ENCODE measurements at regions not wholly inside any gene's neighbourhood (a gene's known extent, or its start where the extent isn't known, plus 50 kb on each side); places are given as distances from the start of the nearest gene placed in this dataset.
A peak's percentile ranks its signal among the peaks of the same experiment; 100 is the strongest.

- DNase-seq, result no peak
Measured at GRCh38 chrX:4451591-4451990, 738.1 kb upstream of the PRKX start.

- DNase-seq, result no peak
Measured at GRCh38 chrX:4450177-4450576, 736.7 kb upstream of the PRKX start.

GRCh38 chrX:4435905-4436304 lies 722.5 kb upstream of the PRKX start:
- DNase-seq, result no peak

GRCh38 chrX:4397471-4397870 lies 684.0 kb upstream of the PRKX start:
- DNase-seq, result no peak

- no peak for DNase-seq
Measured at GRCh38 chrX:4382273-4382672, 668.8 kb upstream of the PRKX start.

- DNase-seq, result no peak
Measured at GRCh38 chrX:4380710-4381109, 667.3 kb upstream of the PRKX start.

GRCh38 chrX:4379071-4379470 lies 665.6 kb upstream of the PRKX start:
- DNase-seq, result no peak

- peak; percentile 2 for DNase-seq
Measured at GRCh38 chrX:4373791-4374190, 660.3 kb upstream of the PRKX start.

- no peak for DNase-seq
Measured at GRCh38 chrX:4358577-4358976, 645.1 kb upstream of the PRKX start.

GRCh38 chrX:4322916-4323315 lies 609.5 kb upstream of the PRKX start:
- no peak for DNase-seq

GRCh38 chrX:4320436-4320947 lies 607.0 kb upstream of the PRKX start:
- no peak for DNase-seq

GRCh38 chrX:4315891-4316290 lies 602.4 kb upstream of the PRKX start:
- no peak for DNase-seq

- DNase-seq, result no peak
Measured at GRCh38 chrX:4314586-4314985, 601.1 kb upstream of the PRKX start.

- DNase-seq, result no peak
Measured at GRCh38 chrX:4277122-4277521, 563.7 kb upstream of the PRKX start.

- DNase-seq, result no peak
Measured at GRCh38 chrX:4268676-4269075, 555.2 kb upstream of the PRKX start.

- no peak for DNase-seq
Measured at GRCh38 chrX:4265036-4265435, 551.6 kb upstream of the PRKX start.

- peak; percentile 13 for DNase-seq
Measured at GRCh38 chrX:4263030-4263803, 549.8 kb upstream of the PRKX start.

- DNase-seq, result no peak
Measured at GRCh38 chrX:4253092-4253491, 539.6 kb upstream of the PRKX start.

GRCh38 chrX:4249401-4249800 lies 536.0 kb upstream of the PRKX start:
- DNase-seq, result no peak

- no peak for DNase-seq
Measured at GRCh38 chrX:4243759-4244158, 530.3 kb upstream of the PRKX start.

GRCh38 chrX:4240541-4241194 lies 527.2 kb upstream of the PRKX start:
- no peak for DNase-seq

- DNase-seq, result no peak
Measured at GRCh38 chrX:4239650-4240540, 526.4 kb upstream of the PRKX start.

- DNase-seq, result no peak
Measured at GRCh38 chrX:4238916-4239315, 525.5 kb upstream of the PRKX start.
